HUES48 (cell line): ENCODE measurements at regions not wholly inside any gene's neighbourhood (a gene's known extent, or its start where the extent isn't known, plus 50 kb on each side); places are given as distances from the start of the nearest gene placed in this dataset.
"Not testable (repeated sequence)": the region's sequence is repeated elsewhere in the genome, so short reads cannot be mapped to it uniquely, and the experiment has no call there.

Source experiments
- H3K27ac ChIP-seq: one replicate; pipeline ENCODE4 v1.7.0; 2013; ENCODE audit warnings: low read depth, low read length, inconsistent platforms
- H3K27me3 ChIP-seq: 2 replicates; pipeline ENCODE4 v1.6.1; 2013; ENCODE audit warnings: mild to moderate bottlenecking, low read length; ENCODE audit not compliant: control insufficient read depth, insufficient read depth
- H3K36me3 ChIP-seq: 2 replicates; pipeline ENCODE4 v1.6.1; 2013; ENCODE audit warnings: low read length; ENCODE audit not compliant: control insufficient read depth, insufficient read depth
- H3K4me1 ChIP-seq: 2 replicates; pipeline ENCODE4 v1.6.1; 2013; ENCODE audit warnings: mild to moderate bottlenecking, low read length; ENCODE audit not compliant: control insufficient read depth, insufficient read depth
- H3K4me3 ChIP-seq: 2 replicates; pipeline ENCODE4 v1.5.1; 2013; ENCODE audit warnings: mild to moderate bottlenecking, low read depth, low read length
- H3K9ac ChIP-seq: 2 replicates; pipeline ENCODE4 v1.6.1; 2013; ENCODE audit warnings: mild to moderate bottlenecking, low read depth, low read length, moderate library complexity
- H3K9me3 ChIP-seq: 2 replicates; pipeline ENCODE4 v1.6.1; 2013; ENCODE audit warnings: low read length; ENCODE audit not compliant: control insufficient read depth, insufficient read depth

DNA sequence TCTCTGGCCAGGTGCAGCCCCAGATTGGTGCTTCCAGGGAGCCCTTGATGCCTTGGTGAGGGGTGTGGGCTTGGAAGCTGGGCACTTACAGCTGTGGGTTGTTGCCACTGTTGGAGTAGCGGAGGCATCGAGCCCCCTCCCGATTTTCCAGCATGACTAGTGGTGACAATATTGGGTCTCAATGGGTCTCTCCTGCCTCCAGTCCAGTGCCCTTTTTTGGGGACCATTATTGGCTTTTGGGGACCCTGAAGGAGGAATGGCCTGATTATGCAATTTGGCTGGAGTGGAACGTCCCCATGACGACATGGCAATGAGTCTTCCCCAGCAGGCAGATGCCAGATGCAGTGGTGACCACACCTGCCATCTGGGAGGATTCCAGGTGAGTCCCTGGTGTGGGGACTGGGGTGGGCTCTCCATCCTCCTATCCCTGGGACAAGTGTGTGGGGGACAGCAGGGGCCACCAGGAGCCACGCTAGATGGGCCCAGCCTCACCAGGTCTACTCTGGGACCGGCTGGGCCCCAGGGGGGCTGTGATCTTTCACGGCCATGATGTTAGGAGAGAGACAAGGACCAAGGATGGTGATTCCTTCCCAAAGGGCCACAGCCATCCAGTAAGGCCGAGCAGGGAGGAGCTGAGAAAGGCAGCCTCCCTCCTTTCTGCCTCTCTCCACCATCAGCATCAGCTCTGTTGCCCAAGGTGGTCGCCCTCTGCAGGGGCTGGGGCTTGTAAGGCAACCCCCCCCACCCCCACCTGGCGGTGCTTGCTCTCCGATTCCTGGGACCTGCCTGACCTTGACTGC is 196.8 kb downstream of the GOLGA6L6 start:
- Histone ChIP-seq H3K9me3 (peaks cover 84% of the 10 kb centered on the region), H3K27me3 (no peaks in the 10 kb centered on the region), H3K27ac (no peak overlapping the region), H3K36me3 (no peaks in the 10 kb centered on the region), H3K4me1 (no peaks in the 10 kb centered on the region), H3K4me3 (no peak overlapping the region; the same call in 1 of the 2 replicates), H3K9ac (no peak overlapping the region)

DNA sequence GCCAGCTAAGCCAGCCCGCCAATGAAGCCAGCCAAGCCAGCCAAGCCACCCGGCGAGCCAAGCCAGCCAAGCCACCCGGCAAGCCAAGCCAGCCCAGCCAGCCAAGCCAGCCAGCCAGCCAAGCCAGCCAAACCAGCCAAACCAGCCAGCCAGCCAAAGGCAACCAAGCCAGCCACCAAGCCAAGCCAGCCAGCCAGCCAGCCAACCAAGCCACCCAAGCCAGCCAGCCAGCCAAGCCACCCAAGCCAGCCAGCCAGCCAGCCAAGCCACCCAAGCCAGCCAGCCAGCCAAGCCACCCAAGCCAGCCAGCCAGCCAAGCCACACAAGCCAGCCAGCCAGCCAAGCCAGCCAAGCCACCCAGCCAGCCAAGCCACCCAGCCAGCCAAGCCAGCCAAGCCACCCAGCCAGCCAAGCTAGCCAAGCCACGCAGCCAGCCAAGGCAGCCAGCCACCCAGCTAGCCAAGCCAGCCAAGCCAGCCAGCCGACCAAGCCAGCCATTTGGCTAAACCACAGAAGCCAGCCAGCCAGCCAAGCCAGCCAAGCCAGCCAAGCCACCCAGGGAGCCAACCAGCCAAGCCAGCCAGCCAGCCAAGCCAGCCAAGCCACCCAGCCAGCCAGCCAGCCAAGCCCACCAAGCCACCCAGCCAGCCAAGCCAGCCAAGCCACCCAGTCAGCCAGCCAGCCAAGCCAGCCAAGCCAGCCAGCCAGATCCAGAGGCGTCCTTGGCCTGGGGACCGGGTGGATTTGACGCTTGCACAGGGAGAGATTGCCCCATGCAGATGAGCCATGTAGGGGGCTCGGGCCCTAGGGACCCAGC is 198.0 kb downstream of the GOLGA6L6 start:
- H3K36me3 ChIP-seq, H3K27ac ChIP-seq, H3K4me1 ChIP-seq, H3K27me3 ChIP-seq, H3K4me3 ChIP-seq, H3K9ac ChIP-seq: not testable (repeated sequence)
- peaks cover 84% of the 10 kb centered on the region for H3K9me3 ChIP-seq

DNA sequence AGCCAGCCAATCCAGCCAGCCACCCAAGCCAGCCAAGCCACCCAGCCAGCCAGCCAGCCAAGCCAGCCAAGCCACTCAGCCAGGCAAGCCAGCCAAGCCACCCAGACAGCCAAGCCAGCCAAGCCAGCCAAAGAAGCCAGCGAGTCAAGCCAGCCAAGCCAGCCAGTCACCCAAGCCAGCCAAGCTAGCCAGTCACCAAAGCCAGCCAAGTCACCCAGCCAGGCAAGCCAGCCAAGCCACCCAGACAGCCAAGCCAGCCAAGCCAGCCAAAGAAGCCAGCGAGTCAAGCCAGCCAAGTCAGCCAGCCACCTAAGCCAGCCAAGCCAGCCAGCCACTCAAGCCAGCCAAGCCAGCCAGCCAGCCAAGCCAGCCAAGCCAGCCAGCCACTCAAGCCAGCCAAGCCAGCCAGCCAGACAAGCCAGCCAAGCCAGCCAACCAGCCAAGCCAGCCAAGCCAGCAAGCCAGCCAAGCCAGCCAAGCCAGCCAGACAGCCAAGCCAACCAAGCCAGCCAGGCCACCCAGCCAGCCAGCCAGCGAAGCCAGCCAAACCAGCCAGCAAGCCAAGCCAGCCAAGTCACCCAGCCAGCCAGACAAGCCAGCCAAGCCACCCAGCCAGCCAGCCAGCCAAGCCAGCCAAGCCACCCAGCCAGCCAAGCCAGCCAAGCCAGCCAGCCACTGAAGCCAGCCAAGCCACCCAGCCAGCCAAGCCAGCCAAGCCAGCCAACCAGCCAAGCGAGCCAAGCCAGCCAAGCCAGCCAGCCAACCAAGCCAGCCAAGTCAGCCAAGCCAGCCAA is 198.8 kb downstream of the GOLGA6L6 start:
- H3K27ac ChIP-seq, H3K4me3 ChIP-seq, H3K36me3 ChIP-seq, H3K9ac ChIP-seq, H3K4me1 ChIP-seq, H3K27me3 ChIP-seq: not testable (repeated sequence)
- peaks cover 78% of the 10 kb centered on the region for H3K9me3 ChIP-seq

DNA sequence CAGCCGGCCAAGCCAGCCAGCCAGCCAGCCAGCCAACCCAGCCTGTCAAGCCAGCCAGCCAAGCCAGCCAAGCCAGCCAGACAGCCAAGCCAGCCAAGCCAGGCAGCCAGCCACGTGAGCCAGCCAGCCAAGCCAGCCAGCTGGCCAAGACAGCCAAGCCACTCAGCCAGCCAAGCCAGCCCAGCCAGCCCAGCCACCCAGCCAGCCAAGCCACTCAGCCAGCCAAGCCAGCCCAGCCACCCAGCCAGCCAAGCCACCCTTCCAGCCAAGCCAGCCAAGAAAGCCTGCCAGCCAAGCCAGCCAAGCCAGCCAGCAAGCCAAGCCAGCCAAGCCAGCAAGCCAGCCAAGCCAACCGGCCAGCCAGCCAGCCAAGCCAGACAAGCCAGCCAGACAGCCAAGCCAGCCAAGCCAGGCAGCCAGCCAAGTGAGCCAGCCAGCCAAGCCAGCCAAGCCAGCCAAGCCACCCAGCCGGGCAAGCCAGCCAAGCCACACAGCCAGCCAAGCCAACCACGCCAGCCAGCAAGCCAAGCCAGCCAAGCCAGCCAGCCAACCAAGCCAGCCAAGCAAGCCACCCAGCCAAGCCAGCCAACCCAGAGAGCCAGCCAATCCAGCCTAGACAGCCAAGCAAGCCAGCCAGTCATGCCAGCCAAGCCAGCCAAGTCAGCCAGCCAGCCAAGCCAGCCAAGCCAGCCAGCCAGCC is 199.5 kb downstream of the GOLGA6L6 start:
- Histone ChIP-seq H3K4me1 (no peaks in the 10 kb centered on the region), H3K36me3 (no peaks in the 10 kb centered on the region), H3K9ac (no peak overlapping the region), H3K9me3 (peaks cover 75% of the 10 kb centered on the region), H3K27ac (no peak overlapping the region), H3K27me3 (no peaks in the 10 kb centered on the region), H3K4me3 (no peak overlapping the region; the same call in 1 of the 2 replicates)

DNA sequence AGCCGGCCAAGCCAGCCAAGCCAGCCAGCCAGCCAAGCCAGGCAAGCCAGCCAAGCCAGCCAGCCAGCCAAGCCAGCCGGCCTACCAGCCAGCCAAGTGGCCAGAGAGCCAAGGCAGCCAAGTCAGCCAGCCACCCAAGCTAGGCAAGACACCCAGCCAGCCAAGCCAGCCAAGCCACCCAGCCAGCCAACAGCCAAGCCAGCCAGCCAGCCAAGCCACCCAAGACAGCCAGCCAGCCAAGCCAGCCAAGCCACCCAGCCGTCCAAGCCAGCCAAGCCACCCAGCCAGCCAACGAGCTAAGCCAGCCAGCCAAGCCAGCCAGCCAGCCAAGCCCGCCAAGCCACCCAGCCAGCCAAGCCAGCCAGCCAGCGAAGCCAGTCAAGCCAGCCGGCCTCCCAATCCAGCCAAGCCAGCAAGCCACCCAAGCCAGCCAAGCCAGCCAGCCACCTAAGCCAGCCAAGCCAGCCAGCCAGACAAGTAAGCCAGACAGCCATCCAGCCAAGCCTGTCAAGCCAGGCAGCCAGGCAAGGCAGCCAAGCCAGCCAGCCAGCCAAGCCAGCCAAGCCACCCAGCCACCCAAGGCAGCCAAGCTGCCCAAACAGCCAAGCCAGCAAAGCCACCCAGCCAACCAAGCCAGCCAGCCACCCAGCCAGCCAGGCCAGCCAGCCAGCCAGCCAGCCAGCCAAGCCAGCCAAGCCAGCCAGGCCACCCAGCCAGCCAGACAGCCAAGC is 200.5 kb downstream of the GOLGA6L6 start:
- Histone ChIP-seq H3K27me3 (no peaks in the 10 kb centered on the region), H3K4me3 (peak overlapping the region; percentile 5; the same call in 1 of the 2 replicates), H3K9ac (no peak overlapping the region), H3K36me3 (no peaks in the 10 kb centered on the region), H3K4me1 (no peaks in the 10 kb centered on the region), H3K9me3 (peaks cover 69% of the 10 kb centered on the region), H3K27ac (no peak overlapping the region)

DNA sequence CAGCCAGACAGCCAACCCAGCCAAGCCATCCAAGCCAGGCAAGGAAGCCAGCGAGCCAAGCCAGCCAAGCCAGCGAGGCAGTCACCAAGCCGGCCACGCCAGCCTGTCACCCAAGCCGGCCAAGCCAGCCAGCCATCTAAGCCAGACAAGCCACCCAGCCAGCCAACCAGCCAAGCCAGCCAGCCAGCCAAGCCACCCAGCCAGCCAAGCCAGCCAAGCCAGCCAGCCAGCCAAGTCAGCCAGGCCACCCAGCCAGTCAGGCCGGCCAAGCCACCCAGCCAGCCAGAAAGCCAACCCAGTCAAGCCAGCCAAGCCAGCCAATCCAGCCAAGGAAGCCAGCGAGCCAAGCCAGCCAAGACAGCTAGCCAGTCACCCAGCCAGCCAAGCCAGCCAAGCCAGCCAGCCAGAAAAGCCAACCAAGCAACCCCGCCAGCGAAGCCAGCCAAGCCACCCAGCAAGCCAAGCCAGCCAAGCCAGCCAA is 201.2 kb downstream of the GOLGA6L6 start:
- Histone ChIP-seq H3K9me3 (peaks cover 62% of the 10 kb centered on the region), H3K36me3 (no peaks in the 10 kb centered on the region), H3K4me1 (no peaks in the 10 kb centered on the region), H3K27me3 (no peaks in the 10 kb centered on the region), H3K4me3 (no peak overlapping the region), H3K9ac (no peak overlapping the region), H3K27ac (no peak overlapping the region)

DNA sequence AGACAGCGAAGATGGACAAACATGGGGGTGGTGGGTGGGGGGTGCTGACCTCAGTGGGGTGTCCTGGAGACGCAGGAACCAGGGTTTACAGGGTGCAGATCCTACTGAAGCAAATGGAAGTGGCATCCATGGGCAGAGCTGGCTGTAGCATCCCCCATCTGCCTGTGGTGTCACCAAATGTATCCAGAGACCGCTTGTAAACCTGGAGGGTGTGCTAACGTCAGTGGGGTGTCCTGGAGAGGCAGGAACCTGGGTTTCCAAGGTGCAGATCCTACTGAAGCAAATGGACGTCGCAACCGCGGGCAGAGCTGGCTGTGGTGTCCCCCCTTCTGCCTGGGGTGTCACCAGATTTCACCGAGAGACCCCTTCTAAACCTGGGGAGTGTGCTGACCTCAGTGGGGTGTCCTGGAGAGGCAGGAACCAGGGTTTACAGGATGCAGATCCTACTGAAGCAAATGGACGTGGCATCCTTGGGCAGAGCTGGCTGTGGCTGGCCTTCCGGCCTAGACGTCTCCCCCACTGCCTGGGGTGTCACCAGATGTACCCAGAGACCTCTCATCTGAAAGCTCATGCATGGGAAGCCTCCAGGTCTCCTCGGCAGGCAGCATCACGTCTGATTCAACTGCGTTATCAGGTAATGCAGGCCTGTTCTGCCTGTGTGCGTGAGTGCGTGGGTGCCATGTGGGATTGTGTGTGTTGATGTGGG is 202.4 kb downstream of the GOLGA6L6 start:
- not testable (repeated sequence) for H3K36me3 ChIP-seq, H3K27ac ChIP-seq, H3K27me3 ChIP-seq, H3K4me3 ChIP-seq, H3K9ac ChIP-seq, H3K4me1 ChIP-seq
- peaks cover 51% of the 10 kb centered on the region for H3K9me3 ChIP-seq

DNA sequence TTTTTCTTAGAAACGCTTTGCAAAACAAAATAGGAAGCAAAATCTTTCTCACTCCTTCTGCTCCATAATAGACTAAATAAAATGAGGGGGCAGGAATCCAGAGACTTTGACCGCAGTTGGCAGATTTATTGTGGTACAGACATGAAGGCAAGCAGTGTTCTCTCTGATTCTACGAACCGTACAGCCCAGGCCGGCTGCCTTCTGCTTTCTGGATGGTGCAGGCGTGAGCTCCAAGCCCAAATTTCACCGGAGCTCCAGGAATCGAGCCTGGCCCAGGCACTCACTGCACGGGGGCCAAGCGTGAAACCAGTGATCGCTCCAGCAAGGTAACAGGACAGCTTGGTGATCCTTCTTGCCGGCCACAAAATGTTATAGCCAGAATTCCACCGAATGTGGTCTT is 202.9 kb downstream of the GOLGA6L6 start:
- H3K9me3 ChIP-seq: peaks cover 45% of the 10 kb centered on the region
- H3K27me3 ChIP-seq, H3K27ac ChIP-seq, H3K9ac ChIP-seq, H3K4me1 ChIP-seq, H3K36me3 ChIP-seq, H3K4me3 ChIP-seq: not testable (repeated sequence)

DNA sequence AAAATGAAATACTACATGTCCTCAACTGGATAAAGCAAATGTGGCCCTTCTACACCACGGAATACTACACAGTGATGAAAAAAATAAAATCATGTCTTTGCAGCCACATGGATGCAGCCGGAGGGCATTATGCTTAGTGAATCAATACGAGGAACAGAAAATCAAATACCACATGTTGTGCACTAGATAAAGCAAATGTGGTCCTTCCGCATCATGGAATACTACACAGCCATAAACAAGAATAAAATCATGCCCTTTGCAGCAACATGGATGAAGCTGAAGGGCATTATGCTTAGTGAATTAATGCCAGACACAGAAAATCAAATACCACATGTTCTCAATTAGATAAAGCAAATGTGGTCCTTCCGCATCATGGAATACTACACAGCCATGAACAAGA is 204.4 kb downstream of the GOLGA6L6 start:
- H3K9ac ChIP-seq, H3K4me3 ChIP-seq, H3K36me3 ChIP-seq, H3K27me3 ChIP-seq, H3K27ac ChIP-seq, H3K4me1 ChIP-seq: not testable (repeated sequence)
- H3K9me3 ChIP-seq: peaks cover 43% of the 10 kb centered on the region
